HepG2 (cell line): ENCODE measurements at regions not wholly inside any gene's neighbourhood (a gene's known extent, or its start where the extent isn't known, plus 50 kb on each side); places are given as distances from the start of the nearest gene placed in this dataset.

ENCODE experiments used
- ATAC-seq: fragments of 200-7000 bp; cut with Tn5 transposase; 3 replicates; pipeline ENCODE4 v1.9.1; 2020; ENCODE audit warnings: mild to moderate bottlenecking, moderate library complexity
- BruUV-seq: library from RNA; stranded (reverse); fragments of 400-500 nt; replicated peaks from 2 replicates; lab custom pipeline; 2021; lab: Mats Ljungman, UMichigan
- CTCF ChIA-PET: fragments of 300-600 bp; formaldehyde crosslinking; extraction: SDS; loops from one replicate; lab custom pipeline; 2021; ENCODE audit warnings: low total read pairs, inconsistent platforms, low intra/inter-chr PET ratio; lab: Yijun Ruan, JAX
- POLR2A ChIA-PET: fragments of 350-600 bp; sonication (Branson Sonifier 250); formaldehyde crosslinking; loops from one replicate; lab custom pipeline; 2020; ENCODE audit warnings: antibody characterized with exemption, inconsistent platforms; lab: Yijun Ruan, JAX
- DNase-seq: peaks from one replicate; pipeline ENCODE4 v3.0.0-alpha.2; 2015; ENCODE audit warnings: low spot score
- FAIRE-seq: peaks from 3 replicates; lab custom pipeline; 2011; peaks lifted over from hg19 to GRCh38; lab: Jason Lieb, UNC
- H2AFZ ChIP-seq: one replicate; pipeline ENCODE4 v1.6.1; 2011; ENCODE audit warnings: low read length, inconsistent platforms
- H3K27ac ChIP-seq: fragments of 300-600 bp; 3 replicates; pipeline ENCODE4 v1.8.0; 2011; ENCODE audit warnings: mixed run types, mild to moderate bottlenecking, mixed read lengths, low read length, inconsistent platforms; ENCODE audit not compliant: insufficient read depth; ENCODE audit errors: extremely low read length
- H3K27me3 ChIP-seq, 2 experiments: fragments of 200-600 bp in 1 of 2; 2 replicates in 1 of 2; 3 replicates in 1 of 2; pipeline versions ENCODE4 v1.6.0 to v1.8.0; 2011; ENCODE audit warnings: low read length in 2 of 2, mild to moderate bottlenecking in 2 of 2, moderate library complexity in 2 of 2, inconsistent platforms in 1 of 2; ENCODE audit not compliant: insufficient read depth in 2 of 2, control insufficient read depth in 1 of 2
- H3K36me3 ChIP-seq, 2 experiments: fragments of 200-600 bp in 1 of 2; replicated peaks in 1 of 2; 2 replicates in 1 of 2; 3 replicates in 1 of 2; pipeline versions ENCODE4 v1.5.1 to v1.8.0; 2011; ENCODE audit warnings: low read length in 2 of 2, inconsistent platforms in 1 of 2; ENCODE audit not compliant: insufficient read depth in 2 of 2, control insufficient read depth in 1 of 2
- H3K4me1 ChIP-seq: 2 replicates; pipeline ENCODE4 v1.5.1; 2012; ENCODE audit warnings: low read length, inconsistent platforms; ENCODE audit not compliant: insufficient read depth
- H3K4me2 ChIP-seq: 2 replicates; pipeline ENCODE4 v1.6.0; 2011; ENCODE audit warnings: low read depth, low read length, inconsistent platforms
- H3K4me3 ChIP-seq, 3 experiments: fragments of 200-600 bp in 1 of 3; sonication (generic), shearing (Covaris generic) in 1 of 3; replicated peaks in 1 of 3; 2 replicates each; pipeline ENCODE4 v1.5.1; 2011 to 2016; ENCODE audit warnings: low read length in 3 of 3, inconsistent platforms in 2 of 3, low read depth in 2 of 3, mild to moderate bottlenecking in 2 of 3, control low read depth in 1 of 3, mixed read lengths in 1 of 3; ENCODE audit not compliant: insufficient read depth in 1 of 3
- H3K79me2 ChIP-seq: one replicate; pipeline ENCODE4 v1.6.1; 2011; ENCODE audit warnings: low read length, inconsistent platforms; ENCODE audit not compliant: insufficient read depth
- H3K9ac ChIP-seq: 2 replicates; pipeline ENCODE4 v1.6.0; 2011; ENCODE audit warnings: mild to moderate bottlenecking, low read depth, low read length, inconsistent platforms; ENCODE audit not compliant: insufficient read depth
- H3K9me3 ChIP-seq: 2 replicates; pipeline ENCODE4 v1.5.1; 2012; ENCODE audit warnings: mild to moderate bottlenecking, low read length
- H4K20me1 ChIP-seq: 2 replicates; pipeline ENCODE4 v1.6.0; 2011; ENCODE audit warnings: inconsistent platforms, mild to moderate bottlenecking, low read length, moderate library complexity; ENCODE audit not compliant: insufficient read depth
- AGO1 ChIP-seq: fragments of 200-400 bp; formaldehyde crosslinking; IDR thresholded peaks from 2 replicates; pipeline ENCODE4 v1.6.1; 2017; ENCODE audit warnings: mild to moderate bottlenecking, low read depth, low read length, moderate library complexity; ENCODE audit not compliant: poor library complexity, severe bottlenecking
- HOXD1 ChIP-seq: sonication (generic); formaldehyde crosslinking; IDR thresholded peaks from 2 replicates; pipeline ENCODE4 v1.5.0; 2020; ENCODE audit warnings: missing genetic modification reagents
- MXI1 ChIP-seq: IDR thresholded peaks from 3 replicates; pipeline ENCODE4 v1.6.1; 2012; ENCODE audit warnings: low read depth, low read length, inconsistent platforms, borderline replicate concordance
- SOX5 ChIP-seq: IDR thresholded peaks from 2 replicates; pipeline ENCODE4 v1.6.1; 2016; ENCODE audit warnings: borderline replicate concordance
- STAT5B ChIP-seq: sonication (generic); formaldehyde crosslinking; IDR thresholded peaks from 2 replicates; pipeline ENCODE4 v1.4.0; 2020; ENCODE audit warnings: missing genetic modification reagents
- ZC3H4 ChIP-seq: sonication (generic); formaldehyde crosslinking; IDR thresholded peaks from 2 replicates; pipeline ENCODE4 v1.4.0; 2020; ENCODE audit warnings: missing genetic modification reagents, borderline replicate concordance
- ZGPAT ChIP-seq: IDR thresholded peaks from 2 replicates; pipeline ENCODE4 v1.6.1; 2016; ENCODE audit warnings: mild to moderate bottlenecking
- ZNF382 ChIP-seq: sonication (generic); formaldehyde crosslinking; IDR thresholded peaks from 2 replicates; pipeline ENCODE4 v1.5.0; 2020; ENCODE audit warnings: missing genetic modification reagents, mild to moderate bottlenecking, borderline replicate concordance
- ZNF460 ChIP-seq: sonication (generic); formaldehyde crosslinking; IDR thresholded peaks from 2 replicates; pipeline ENCODE4 v1.5.1; 2020; ENCODE audit warnings: missing genetic modification reagents, mild to moderate bottlenecking, borderline replicate concordance
- ZNF496 ChIP-seq: sonication (generic); formaldehyde crosslinking; IDR thresholded peaks from 2 replicates; pipeline ENCODE4 v1.8.1; 2023; ENCODE audit warnings: mild to moderate bottlenecking, moderate library complexity, missing genetic modification reagents; ENCODE audit not compliant: insufficient replicate concordance
- ZNF549 ChIP-seq: sonication (generic); formaldehyde crosslinking; IDR thresholded peaks from 2 replicates; pipeline ENCODE4 v1.5.0; 2020; ENCODE audit warnings: missing genetic modification reagents
- ZNF746 ChIP-seq: sonication (generic); formaldehyde crosslinking; IDR thresholded peaks from 2 replicates; pipeline ENCODE4 v1.8.0; 2022; ENCODE audit warnings: mild to moderate bottlenecking, missing genetic modification reagents
- ZNF776 ChIP-seq: sonication (generic); formaldehyde crosslinking; IDR thresholded peaks from 2 replicates; pipeline ENCODE4 v1.4.0; 2020; ENCODE audit warnings: mild to moderate bottlenecking, missing genetic modification reagents
- WGBS: methylation state at CpG from one replicate; pipeline ENCODE4 v1.1.6; 2017; ENCODE audit warnings: low lambda C conversion rate; 5-methylcytosine and 5-hydroxymethylcytosine counted together
- in situ Hi-C: cut with HindIII; loops from 2 replicates; pipeline ENCODE4 v1.10.0; 2017; ENCODE audit warnings: low pct_unique_long_range_greater_than_20kb; ENCODE audit not compliant: extremely low pct_ligation_motif_present
- intact Hi-C: fragments of 100-400 bp; cut with micrococcal nuclease; formaldehyde crosslinking; loops from one replicate; pipeline ENCODE4 v1.10.0; 2022; ENCODE audit not compliant: unreplicated experiment
- TF ChIP-seq, protein P1 (sequence below): sonication (generic); formaldehyde crosslinking; IDR thresholded peaks from 2 replicates; pipeline ENCODE4 v1.8.1; 2023; ENCODE audit warnings: mild to moderate bottlenecking, missing genetic modification reagents

- CTCF ChIA-PET = no interaction called here
- no TSS peak for BruUV-seq
- Histone ChIP-seq H3K9me3 (no peaks in the 10 kb centered on the region), H3K79me2 (no peaks in the 10 kb centered on the region)
- ATAC-seq = no peak
- TF ChIP-seq HOXD1 (CRISPR knock-in tag) = no peak
- no peak for TF ChIP-seq SOX5
- TF ChIP-seq STAT5B (CRISPR knock-in tag) = no peak
- TF ChIP-seq ZNF776 (CRISPR knock-in tag) = no peak
- no peak for TF ChIP-seq ZGPAT
- TF ChIP-seq, all 625 proteins: peak for 0
- no peak overlapping the region for H3K9ac ChIP-seq
- H3K4me1 ChIP-seq = no peaks in the 10 kb centered on the region
- H3K4me3 ChIP-seq = no peak overlapping the region
- H3K4me2 ChIP-seq = no peak overlapping the region
- WGBS = 46% methylated on average over 4 of the region's 4 CpGs
- H4K20me1 ChIP-seq = no peaks in the 10 kb centered on the region
- H2AFZ ChIP-seq = no peak overlapping the region
- H3K27me3 ChIP-seq = no peaks in the 10 kb centered on the region
- FAIRE-seq = no peak
- in situ Hi-C loops = no loop called here
- no peak overlapping the region for H3K27ac ChIP-seq
- POLR2A ChIA-PET = no interaction called here
- intact Hi-C loops = no loop called here
- no peak for DNase-seq
- H3K36me3 ChIP-seq = no peaks in the 10 kb centered on the region
These were observed 246.8 kb downstream of the RAD51AP2 start for GRCh38 chr2:17271416-17271815.

DNA sequence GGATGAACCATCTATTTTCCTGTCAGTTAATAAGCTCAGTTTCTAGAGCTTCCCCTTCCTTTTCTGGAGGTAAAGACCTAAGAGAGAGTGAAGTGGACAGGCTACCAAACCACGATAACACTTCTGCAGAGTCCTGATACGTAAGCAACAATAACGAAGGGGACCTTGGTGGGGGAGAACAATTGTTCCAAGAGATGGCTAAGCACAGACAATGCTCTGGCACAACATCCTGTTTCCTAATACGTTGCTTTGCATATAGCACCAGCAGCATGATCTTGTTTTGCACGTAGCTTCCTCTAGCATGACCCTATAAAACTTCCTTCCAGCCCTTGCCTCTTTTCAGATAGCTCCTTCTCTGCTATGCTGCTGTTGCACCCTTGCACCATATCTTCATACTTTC, 247.3 kb downstream of the RAD51AP2 start:
- H3K79me2 ChIP-seq = no peaks in the 10 kb centered on the region
- H3K9me3 ChIP-seq = no peaks in the 10 kb centered on the region
- no TSS peak for BruUV-seq
- FAIRE-seq (no peak), ATAC-seq (no peak), DNase-seq (no peak)
- WGBS = 22% methylated on average over 5 of the region's 5 CpGs
- POLR2A ChIA-PET = no interaction called here
- no peaks in the 10 kb centered on the region for H3K27me3 ChIP-seq
- H3K27ac ChIP-seq = no peak overlapping the region
- intact Hi-C loops = no loop called here
- no peak overlapping the region for H3K4me2 ChIP-seq
- no peaks in the 10 kb centered on the region for H4K20me1 ChIP-seq
- H3K4me1 ChIP-seq = no peaks in the 10 kb centered on the region
- no peak overlapping the region for H2AFZ ChIP-seq
- H3K4me3 ChIP-seq = no peak overlapping the region
- CTCF ChIA-PET = no interaction called here
- in situ Hi-C loops = no loop called here
- no peaks in the 10 kb centered on the region for H3K36me3 ChIP-seq
- no peak overlapping the region for H3K9ac ChIP-seq
- TF ChIP-seq AGO1 (no peak), ZGPAT (no peak), ZNF746 (no peak), ZNF496 (no peak), ZNF549 (no peak), ZNF382 (no peak), ZNF460 (CRISPR knock-in tag) (no peak), MXI1 (no peak), ZC3H4 (CRISPR knock-in tag) (no peak)
- TF ChIP-seq, protein P1, sequence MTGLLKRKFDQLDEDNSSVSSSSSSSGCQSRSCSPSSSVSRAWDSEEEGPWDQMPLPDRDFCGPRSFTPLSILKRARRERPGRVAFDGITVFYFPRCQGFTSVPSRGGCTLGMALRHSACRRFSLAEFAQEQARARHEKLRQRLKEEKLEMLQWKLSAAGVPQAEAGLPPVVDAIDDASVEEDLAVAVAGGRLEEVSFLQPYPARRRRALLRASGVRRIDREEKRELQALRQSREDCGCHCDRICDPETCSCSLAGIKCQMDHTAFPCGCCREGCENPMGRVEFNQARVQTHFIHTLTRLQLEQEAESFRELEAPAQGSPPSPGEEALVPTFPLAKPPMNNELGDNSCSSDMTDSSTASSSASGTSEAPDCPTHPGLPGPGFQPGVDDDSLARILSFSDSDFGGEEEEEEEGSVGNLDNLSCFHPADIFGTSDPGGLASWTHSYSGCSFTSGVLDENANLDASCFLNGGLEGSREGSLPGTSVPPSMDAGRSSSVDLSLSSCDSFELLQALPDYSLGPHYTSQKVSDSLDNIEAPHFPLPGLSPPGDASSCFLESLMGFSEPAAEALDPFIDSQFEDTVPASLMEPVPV (CRISPR knock-in tag) = no peak
